Keratinocyte (primary cell): ENCODE measurements at regions not wholly inside any gene's neighbourhood (a gene's known extent, or its start where the extent isn't known, plus 50 kb on each side); places are given as distances from the start of the nearest gene placed in this dataset.
"Not testable (repeated sequence)": the region's sequence is repeated elsewhere in the genome, so short reads cannot be mapped to it uniquely, and the experiment has no call there.

Experiments used
- CTCF ChIP-seq, 3 experiments: IDR thresholded peaks in 1 of 3; conservative IDR thresholded peaks in 1 of 3; optimal IDR thresholded peaks in 1 of 3; 2 replicates in 2 of 3; 3 replicates in 1 of 3; pipeline versions ENCODE3 to v1.5.1; 2011; ENCODE audit warnings: low read length in 3 of 3, mild to moderate bottlenecking in 3 of 3, moderate library complexity in 2 of 3, control low read depth in 1 of 3, inconsistent platforms in 1 of 3; ENCODE audit not compliant: insufficient read depth in 2 of 3; ENCODE audit errors: extremely low read depth in 1 of 3
- EZH2 ChIP-seq: IDR thresholded peaks from one replicate; pipeline ENCODE4 v1.6.1; 2012; ENCODE audit warnings: inconsistent platforms, mild to moderate bottlenecking, low read length, moderate library complexity

DNA sequence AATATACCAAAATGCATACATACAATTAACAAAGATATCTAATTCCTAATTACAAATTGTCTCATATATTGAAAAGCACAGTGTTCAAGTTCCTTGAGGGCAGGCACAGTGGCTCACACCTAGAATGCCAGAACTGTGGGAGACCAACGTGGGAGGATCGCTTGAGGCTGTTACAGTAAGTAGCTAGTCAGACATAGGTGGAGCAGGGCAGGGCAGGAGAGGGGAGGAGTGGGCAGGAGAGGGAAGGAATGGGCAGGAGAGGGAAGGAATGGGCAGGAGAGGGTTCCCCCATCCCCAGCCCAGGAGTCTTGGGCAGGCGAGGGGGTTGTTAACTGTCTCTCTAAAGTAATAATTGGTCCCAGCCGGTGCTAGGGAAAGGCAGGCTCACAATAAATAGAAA, 325.9 kb downstream of the GOLGA6L6 start:
- TF ChIP-seq CTCF (optimal IDR thresholded peaks at IDR 0.05 in 1 of 3, IDR thresholded peaks at IDR 0.05 in 1 of 3, conservative IDR thresholded peaks at IDR 0.05 in 1 of 3; ENCODE audit: extremely low read depth in 1 of 3, insufficient read depth in 2 of 3, low read length in 3 of 3); EZH2: not testable (repeated sequence)
